AG10803 (cell line): ENCODE measurements at regions not wholly inside any gene's neighbourhood (a gene's known extent, or its start where the extent isn't known, plus 50 kb on each side); places are given as distances from the start of the nearest gene placed in this dataset.

Experiments
- DNase-seq: peaks from one replicate; pipeline ENCODE4 v3.0.0; 2010; ENCODE audit warnings: low read depth
- H3K4me3 ChIP-seq: 2 replicates; pipeline ENCODE4 v1.5.1; 2011; ENCODE audit warnings: mild to moderate bottlenecking, low read length, control low read depth
- TF ChIP-seq, protein P1 (sequence below): conservative IDR thresholded peaks from 2 replicates; pipeline ENCODE4 v1.5.1; 2011; ENCODE audit warnings: mild to moderate bottlenecking, low read length, control low read depth, inconsistent platforms

- no peak overlapping the region for H3K4me3 ChIP-seq
- no peak for DNase-seq
- TF ChIP-seq, protein P1, sequence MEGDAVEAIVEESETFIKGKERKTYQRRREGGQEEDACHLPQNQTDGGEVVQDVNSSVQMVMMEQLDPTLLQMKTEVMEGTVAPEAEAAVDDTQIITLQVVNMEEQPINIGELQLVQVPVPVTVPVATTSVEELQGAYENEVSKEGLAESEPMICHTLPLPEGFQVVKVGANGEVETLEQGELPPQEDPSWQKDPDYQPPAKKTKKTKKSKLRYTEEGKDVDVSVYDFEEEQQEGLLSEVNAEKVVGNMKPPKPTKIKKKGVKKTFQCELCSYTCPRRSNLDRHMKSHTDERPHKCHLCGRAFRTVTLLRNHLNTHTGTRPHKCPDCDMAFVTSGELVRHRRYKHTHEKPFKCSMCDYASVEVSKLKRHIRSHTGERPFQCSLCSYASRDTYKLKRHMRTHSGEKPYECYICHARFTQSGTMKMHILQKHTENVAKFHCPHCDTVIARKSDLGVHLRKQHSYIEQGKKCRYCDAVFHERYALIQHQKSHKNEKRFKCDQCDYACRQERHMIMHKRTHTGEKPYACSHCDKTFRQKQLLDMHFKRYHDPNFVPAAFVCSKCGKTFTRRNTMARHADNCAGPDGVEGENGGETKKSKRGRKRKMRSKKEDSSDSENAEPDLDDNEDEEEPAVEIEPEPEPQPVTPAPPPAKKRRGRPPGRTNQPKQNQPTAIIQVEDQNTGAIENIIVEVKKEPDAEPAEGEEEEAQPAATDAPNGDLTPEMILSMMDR: no peak
Observed at GRCh38 chr18:45119876-45120275, 439.2 kb downstream of the SETBP1 start.

- no peak for DNase-seq
- TF ChIP-seq, protein P1: no peak
- no peak overlapping the region for H3K4me3 ChIP-seq
Observed at GRCh38 chr18:45121146-45121545, 440.5 kb downstream of the SETBP1 start.

GRCh38 chr18:45122506-45122905, 441.8 kb downstream of the SETBP1 start:
- TF ChIP-seq, protein P1: no peak
- H3K4me3 ChIP-seq: no peak overlapping the region
- DNase-seq: peak; percentile 36

DNA sequence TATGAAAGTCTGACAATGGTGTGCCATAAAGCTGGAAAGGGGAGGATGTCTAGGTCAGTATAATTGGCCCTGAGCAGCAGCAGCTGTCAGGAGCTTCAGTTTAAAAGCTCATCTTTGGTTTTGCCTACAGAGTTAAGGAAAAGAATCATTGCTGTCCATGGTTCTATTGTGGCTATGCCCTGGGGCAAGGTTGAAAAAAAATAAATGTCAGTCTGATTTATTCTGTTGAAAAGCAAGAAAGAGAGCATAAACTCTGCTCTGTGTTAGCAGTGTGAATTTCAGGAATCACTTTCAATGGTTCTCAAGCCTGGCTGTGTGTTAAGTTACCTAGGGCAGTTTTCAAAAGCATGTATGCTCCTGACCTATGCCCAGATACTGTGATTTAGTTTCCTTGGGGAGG, 446.7 kb downstream of the SETBP1 start:
- DNase-seq: no peak
- H3K4me3 ChIP-seq: no peak overlapping the region
- TF ChIP-seq, protein P1: no peak

DNA sequence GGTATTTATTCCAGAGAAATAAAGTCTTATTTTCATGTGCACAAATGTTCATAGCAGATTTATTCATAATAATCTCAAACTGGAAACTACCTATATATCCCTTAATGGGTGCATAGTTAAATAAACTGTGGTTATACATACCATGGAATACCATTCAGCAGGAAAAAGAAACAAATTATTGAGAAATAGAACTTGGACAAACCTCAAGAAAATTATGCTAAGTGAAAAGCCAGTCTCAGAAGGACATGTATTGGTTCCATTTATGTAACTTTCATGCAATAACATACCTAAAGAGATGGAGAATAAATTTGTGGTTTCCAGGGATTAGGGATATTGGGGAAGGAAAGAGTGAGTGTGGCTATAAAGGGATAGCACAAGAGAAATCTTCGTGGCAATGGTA, 452.6 kb downstream of the SETBP1 start:
- no peak for DNase-seq
- TF ChIP-seq, protein P1: no peak
- no peak overlapping the region for H3K4me3 ChIP-seq

DNA sequence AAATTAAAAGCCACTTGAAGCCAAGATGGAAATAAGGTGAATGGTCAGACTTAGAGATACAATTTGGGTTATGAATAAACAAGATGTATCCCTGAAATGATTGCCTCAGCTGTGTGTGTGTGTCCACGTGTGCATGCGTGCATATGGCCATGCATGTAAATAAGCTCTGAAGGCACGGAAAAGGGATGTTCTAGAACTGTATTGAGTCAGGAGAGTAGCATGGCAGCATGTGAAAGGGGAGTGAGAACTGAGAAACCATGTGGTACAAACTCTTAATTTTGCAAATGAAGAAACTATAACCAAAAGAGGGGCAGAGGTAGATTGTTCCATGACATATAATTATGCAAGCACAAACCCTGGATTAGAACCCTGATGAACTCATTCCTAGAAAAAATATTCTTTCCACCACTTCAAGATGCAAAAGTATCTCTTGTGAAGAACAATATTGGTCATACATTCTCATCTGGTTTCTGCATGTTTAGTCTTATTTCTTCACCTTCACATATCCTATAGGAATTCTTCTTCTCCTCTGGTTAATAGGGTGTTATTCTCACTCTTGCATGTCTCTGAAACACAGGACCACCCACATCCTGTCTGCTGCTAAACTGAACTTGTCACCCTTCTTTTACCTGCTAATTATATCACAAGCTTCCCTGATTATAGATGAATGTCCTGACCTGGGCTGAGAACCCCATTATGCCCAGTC, 455.8 kb downstream of the SETBP1 start:
- no peak overlapping the region for H3K4me3 ChIP-seq
- DNase-seq: no peak
- TF ChIP-seq, protein P1: no peak

- no peak overlapping the region for H3K4me3 ChIP-seq
- no peak for DNase-seq
- TF ChIP-seq, protein P1: no peak
Observed at GRCh38 chr18:45137087-45137419, 456.4 kb downstream of the SETBP1 start.
